GM18868 (cell line): ENCODE measurements at regions not wholly inside any gene's neighbourhood (a gene's known extent, or its start where the extent isn't known, plus 50 kb on each side); places are given as distances from the start of the nearest gene placed in this dataset.

Experiments
- ATAC-seq: cut with Tn5 transposase; IDR thresholded peaks from one replicate; pipeline ENCODE4 v1.9.1; 2021; ENCODE audit warnings: mild to moderate bottlenecking, moderate library complexity; ENCODE audit not compliant: unreplicated experiment

- no peak for ATAC-seq
Measured at GRCh38 chr3:195003006-195003892, 267.7 kb downstream of the XXYLT1 start.

- ATAC-seq, result no peak
Measured at GRCh38 chr3:195003893-195004289, 267.1 kb downstream of the XXYLT1 start.

- no peak for ATAC-seq
Measured at GRCh38 chr3:195004512-195005250, 266.3 kb downstream of the XXYLT1 start.

GRCh38 chr3:195005251-195005620, 265.7 kb downstream of the XXYLT1 start:
- no peak for ATAC-seq

- no peak for ATAC-seq
Measured at GRCh38 chr3:195005759-195006510, 265.0 kb downstream of the XXYLT1 start.

GRCh38 chr3:195007151-195007550, 263.8 kb downstream of the XXYLT1 start:
- ATAC-seq, result no peak

- no peak for ATAC-seq
Measured at GRCh38 chr3:195007766-195008165, 263.2 kb downstream of the XXYLT1 start.

GRCh38 chr3:195008816-195009215, 262.1 kb downstream of the XXYLT1 start:
- ATAC-seq, result no peak

- ATAC-seq, result no peak
Measured at GRCh38 chr3:195009616-195010015, 261.3 kb downstream of the XXYLT1 start.

GRCh38 chr3:195010551-195011100, 260.3 kb downstream of the XXYLT1 start:
- no peak for ATAC-seq

- ATAC-seq, result no peak
Measured at GRCh38 chr3:195011231-195011834, 259.6 kb downstream of the XXYLT1 start.

GRCh38 chr3:195012100-195012499, 258.9 kb downstream of the XXYLT1 start:
- no peak for ATAC-seq

- ATAC-seq, result no peak
Measured at GRCh38 chr3:195012571-195012970, 258.4 kb downstream of the XXYLT1 start.

- no peak for ATAC-seq
Measured at GRCh38 chr3:195013411-195014361, 257.3 kb downstream of the XXYLT1 start.

GRCh38 chr3:195015021-195015420, 255.9 kb downstream of the XXYLT1 start:
- no peak for ATAC-seq

GRCh38 chr3:195017151-195017550, 253.8 kb downstream of the XXYLT1 start:
- no peak for ATAC-seq
